ENCODE measurements at regions not wholly inside any gene's neighbourhood (a gene's known extent, or its start where the extent isn't known, plus 50 kb on each side); places are given as distances from the start of the nearest gene placed in this dataset.

- TF ChIP-seq, protein P1, sequence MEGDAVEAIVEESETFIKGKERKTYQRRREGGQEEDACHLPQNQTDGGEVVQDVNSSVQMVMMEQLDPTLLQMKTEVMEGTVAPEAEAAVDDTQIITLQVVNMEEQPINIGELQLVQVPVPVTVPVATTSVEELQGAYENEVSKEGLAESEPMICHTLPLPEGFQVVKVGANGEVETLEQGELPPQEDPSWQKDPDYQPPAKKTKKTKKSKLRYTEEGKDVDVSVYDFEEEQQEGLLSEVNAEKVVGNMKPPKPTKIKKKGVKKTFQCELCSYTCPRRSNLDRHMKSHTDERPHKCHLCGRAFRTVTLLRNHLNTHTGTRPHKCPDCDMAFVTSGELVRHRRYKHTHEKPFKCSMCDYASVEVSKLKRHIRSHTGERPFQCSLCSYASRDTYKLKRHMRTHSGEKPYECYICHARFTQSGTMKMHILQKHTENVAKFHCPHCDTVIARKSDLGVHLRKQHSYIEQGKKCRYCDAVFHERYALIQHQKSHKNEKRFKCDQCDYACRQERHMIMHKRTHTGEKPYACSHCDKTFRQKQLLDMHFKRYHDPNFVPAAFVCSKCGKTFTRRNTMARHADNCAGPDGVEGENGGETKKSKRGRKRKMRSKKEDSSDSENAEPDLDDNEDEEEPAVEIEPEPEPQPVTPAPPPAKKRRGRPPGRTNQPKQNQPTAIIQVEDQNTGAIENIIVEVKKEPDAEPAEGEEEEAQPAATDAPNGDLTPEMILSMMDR (IDR thresholded peaks at IDR 0.05; ENCODE audit: low read length) = no peak
- TF ChIP-seq EZH2phosphoT487 (IDR thresholded peaks at IDR 0.05; ENCODE audit: low read length) = no peak
These were observed 68.8 kb downstream of the OR5AK2 start for GRCh38 chr11:57057561-57057960.

All from MM.1S (cell line).